ENCODE measurements at regions not wholly inside any gene's neighbourhood (a gene's known extent, or its start where the extent isn't known, plus 50 kb on each side); places are given as distances from the start of the nearest gene placed in this dataset.

- TF ChIP-seq, protein P1, sequence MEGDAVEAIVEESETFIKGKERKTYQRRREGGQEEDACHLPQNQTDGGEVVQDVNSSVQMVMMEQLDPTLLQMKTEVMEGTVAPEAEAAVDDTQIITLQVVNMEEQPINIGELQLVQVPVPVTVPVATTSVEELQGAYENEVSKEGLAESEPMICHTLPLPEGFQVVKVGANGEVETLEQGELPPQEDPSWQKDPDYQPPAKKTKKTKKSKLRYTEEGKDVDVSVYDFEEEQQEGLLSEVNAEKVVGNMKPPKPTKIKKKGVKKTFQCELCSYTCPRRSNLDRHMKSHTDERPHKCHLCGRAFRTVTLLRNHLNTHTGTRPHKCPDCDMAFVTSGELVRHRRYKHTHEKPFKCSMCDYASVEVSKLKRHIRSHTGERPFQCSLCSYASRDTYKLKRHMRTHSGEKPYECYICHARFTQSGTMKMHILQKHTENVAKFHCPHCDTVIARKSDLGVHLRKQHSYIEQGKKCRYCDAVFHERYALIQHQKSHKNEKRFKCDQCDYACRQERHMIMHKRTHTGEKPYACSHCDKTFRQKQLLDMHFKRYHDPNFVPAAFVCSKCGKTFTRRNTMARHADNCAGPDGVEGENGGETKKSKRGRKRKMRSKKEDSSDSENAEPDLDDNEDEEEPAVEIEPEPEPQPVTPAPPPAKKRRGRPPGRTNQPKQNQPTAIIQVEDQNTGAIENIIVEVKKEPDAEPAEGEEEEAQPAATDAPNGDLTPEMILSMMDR (conservative IDR thresholded peaks at IDR 0.05; ENCODE audit: low read depth, low read length), result no peak
- no peak for TF ChIP-seq EZH2 (IDR thresholded peaks at IDR 0.05; ENCODE audit: borderline replicate concordance, low read depth, low read length, poor library complexity, severe bottlenecking)
Measured at GRCh38 chr1:18547460-18547859, 66.7 kb downstream of the KLHDC7A start.
